Mesothelial cell of epicardium (in vitro differentiated cells): ENCODE measurements at regions not wholly inside any gene's neighbourhood (a gene's known extent, or its start where the extent isn't known, plus 50 kb on each side); places are given as distances from the start of the nearest gene placed in this dataset.

Experiments used
- DNase-seq, 2 experiments: peaks; one replicate each; pipeline ENCODE4 v3.0.0; 2021; ENCODE audit warnings: low spot score in 2 of 2; ENCODE audit not compliant: unreplicated experiment in 2 of 2
- H3K27ac Mint-ChIP-seq: 2 replicates; pipeline ENCODE4 v1.8.0; 2021; ENCODE audit warnings: mixed read lengths
- H3K27me3 Mint-ChIP-seq: 2 replicates; pipeline ENCODE4 v1.8.0; 2021; ENCODE audit warnings: low read depth, mixed read lengths
- H3K36me3 Mint-ChIP-seq: 2 replicates; pipeline ENCODE4 v1.8.0; 2021; ENCODE audit warnings: mixed read lengths
- H3K4me1 Mint-ChIP-seq: 2 replicates; pipeline ENCODE4 v1.8.0; 2021; ENCODE audit warnings: mixed read lengths
- H3K4me3 Mint-ChIP-seq: 2 replicates; pipeline ENCODE4 v1.8.0; 2021; ENCODE audit warnings: mild to moderate bottlenecking, moderate library complexity, mixed read lengths
- H3K9me3 Mint-ChIP-seq: 2 replicates; pipeline ENCODE4 v1.8.0; 2021; ENCODE audit warnings: mixed read lengths
- CTCF ChIP-seq: fragments of 200-600 bp; sonication (generic); IDR thresholded peaks from one replicate; pipeline ENCODE4 v1.5.0; 2021; ENCODE audit warnings: antibody characterized with exemption; ENCODE audit not compliant: unreplicated experiment

- Mint-ChIP-seq H3K27me3 (peaks cover 2% of the 10 kb centered on the region), H3K27ac (no peak overlapping the region), H3K4me3 (no peak overlapping the region), H3K4me1 (peaks cover 8% of the 10 kb centered on the region), H3K9me3 (no peaks in the 10 kb centered on the region), H3K36me3 (no peaks in the 10 kb centered on the region)
- DNase-seq: no peak
- TF ChIP-seq CTCF: no peak
These were observed 321.5 kb downstream of the PCNX1 start for GRCh38 chr14:71228711-71229110.

DNA sequence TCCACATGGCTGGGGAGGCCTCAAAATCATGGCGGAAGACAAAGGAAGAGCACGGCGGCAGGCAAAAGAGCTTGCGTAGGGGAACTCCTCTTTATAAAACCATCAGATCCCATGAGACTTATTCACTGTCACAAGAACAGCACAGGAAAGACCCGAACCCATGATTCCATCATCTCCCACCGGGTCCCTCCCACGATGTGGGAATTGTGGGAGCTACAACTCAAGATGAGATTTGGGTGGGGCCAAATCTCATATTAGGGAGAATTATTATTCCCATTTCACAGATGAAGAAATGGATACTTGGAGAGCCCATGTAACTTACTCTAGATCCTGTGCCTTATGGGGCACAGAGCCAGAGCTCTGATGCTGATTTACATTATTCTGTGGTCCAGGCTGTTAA, 322.6 kb downstream of the PCNX1 start:
- no peaks in the 10 kb centered on the region for H3K36me3 Mint-ChIP-seq
- no peak overlapping the region for H3K4me3 Mint-ChIP-seq
- H3K9me3 Mint-ChIP-seq: no peaks in the 10 kb centered on the region
- no peak overlapping the region for H3K27ac Mint-ChIP-seq
- no peak for TF ChIP-seq CTCF
- peaks cover 16% of the 10 kb centered on the region for H3K4me1 Mint-ChIP-seq
- peaks cover 2% of the 10 kb centered on the region for H3K27me3 Mint-ChIP-seq
- no peak for DNase-seq

DNA sequence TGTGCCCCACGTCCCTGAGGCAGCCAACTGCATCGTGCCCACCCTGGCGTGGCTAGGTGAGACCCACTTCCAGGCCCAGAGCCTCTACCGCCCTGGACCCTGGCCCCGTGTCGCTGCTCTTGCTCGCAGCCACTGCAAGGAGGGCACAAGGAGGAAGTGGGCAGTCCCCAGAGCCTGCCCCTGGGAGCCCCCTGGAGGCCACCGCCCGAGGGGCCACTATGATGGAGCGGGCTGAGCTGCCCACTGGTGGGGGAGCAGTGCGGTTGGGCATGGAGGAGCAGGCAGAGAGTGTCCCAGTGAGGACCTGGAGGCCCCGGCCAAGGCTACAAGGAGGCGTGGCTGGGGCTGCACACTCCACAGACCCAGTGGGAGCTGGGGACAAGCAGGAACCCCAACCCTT, 323.6 kb downstream of the PCNX1 start:
- Mint-ChIP-seq H3K27ac (no peak overlapping the region), H3K36me3 (no peaks in the 10 kb centered on the region), H3K4me3 (no peak overlapping the region), H3K9me3 (no peaks in the 10 kb centered on the region), H3K27me3 (peaks cover 2% of the 10 kb centered on the region), H3K4me1 (peaks cover 16% of the 10 kb centered on the region)
- no peak for TF ChIP-seq CTCF
- no peak for DNase-seq

GRCh38 chr14:71231521-71232393, 324.5 kb downstream of the PCNX1 start:
- DNase-seq: no peak
- no peaks in the 10 kb centered on the region for H3K9me3 Mint-ChIP-seq
- H3K27ac Mint-ChIP-seq: no peak overlapping the region
- no peaks in the 10 kb centered on the region for H3K36me3 Mint-ChIP-seq
- H3K27me3 Mint-ChIP-seq: peaks cover 2% of the 10 kb centered on the region
- H3K4me1 Mint-ChIP-seq: peaks cover 21% of the 10 kb centered on the region
- TF ChIP-seq CTCF: no peak
- no peak overlapping the region for H3K4me3 Mint-ChIP-seq

GRCh38 chr14:71232506-71232905, 325.2 kb downstream of the PCNX1 start:
- Mint-ChIP-seq H3K4me3 (no peak overlapping the region), H3K4me1 (peaks cover 21% of the 10 kb centered on the region), H3K9me3 (no peaks in the 10 kb centered on the region), H3K27ac (no peak overlapping the region), H3K36me3 (no peaks in the 10 kb centered on the region), H3K27me3 (peaks cover 2% of the 10 kb centered on the region)
- no peak for DNase-seq
- no peak for TF ChIP-seq CTCF
